Adrenal gland (tissue), 9 donors: ENCODE measurements at regions not wholly inside any gene's neighbourhood (a gene's known extent, or its start where the extent isn't known, plus 50 kb on each side); places are given as distances from the start of the nearest gene placed in this dataset.

Experiments
- DNase-seq, 7 donors: peaks; one replicate each; pipeline ENCODE4 v3.0.0-alpha.2; 2019 to 2020
- H3K27ac ChIP-seq, 5 donors: fragments of 200-600 bp; sonication (generic) in 4 of 5; 1 replicate in 3 of 5; 2 replicates in 2 of 5; pipeline versions ENCODE4 v1.5.1 to v1.8.0; 2016 to 2020; ENCODE audit warnings: mild to moderate bottlenecking in 1 of 5
- H3K27me3 ChIP-seq: fragments of 200-600 bp; 2 replicates; pipeline ENCODE4 v1.8.0; 2021
- H3K36me3 ChIP-seq, 2 donors: fragments of 200-600 bp; replicated peaks in 1 of 2; 1 replicate in 1 of 2; 2 replicates in 1 of 2; pipeline versions ENCODE4 v1.5.1 to v1.8.0; 2018 to 2022
- H3K4me1 ChIP-seq, 2 donors: fragments of 200-600 bp; replicated peaks in 1 of 2; 1 replicate in 1 of 2; 2 replicates in 1 of 2; pipeline versions ENCODE4 v1.5.1 to v1.8.0; 2018 to 2021
- H3K4me3 ChIP-seq, 4 donors: fragments of 200-600 bp; sonication (generic) in 3 of 4; one replicate each; pipeline ENCODE4 v1.5.1; 2016 to 2018
- H3K9me3 ChIP-seq, 3 donors: fragments of 200-600 bp; sonication (generic) in 1 of 3; replicated peaks in 1 of 3; 1 replicate in 2 of 3; 2 replicates in 1 of 3; pipeline versions ENCODE4 v1.5.1 to v1.8.0; 2016 to 2021
- CTCF ChIP-seq, 6 experiments: fragments of 450-650 bp in 4 of 6; fragments of 200-600 bp in 2 of 6; sonication (generic) in 1 of 6; IDR thresholded peaks; 1 replicate in 5 of 6; 2 replicates in 1 of 6; pipeline versions ENCODE4 v1.5.1 to v1.8.0; 2016 to 2021; ENCODE audit warnings: antibody characterized with exemption in 6 of 6, mild to moderate bottlenecking in 2 of 6, moderate library complexity in 1 of 6
- POLR2A ChIP-seq, 2 donors: fragments of 450-650 bp; IDR thresholded peaks; one replicate each; pipeline ENCODE4 v1.6.1; 2017; ENCODE audit warnings: antibody characterized with exemption in 2 of 2, mild to moderate bottlenecking in 2 of 2, moderate library complexity in 1 of 2
- WGBS, 4 donors: extraction: QIAGEN DNeasy Blood & Tissue Kit in 2 of 4; methylation state at CpG; one replicate each; pipeline versions ENCODE4 v1.1.5 to v1.1.7; 2013 to 2017; 5-methylcytosine and 5-hydroxymethylcytosine counted together
- intact Hi-C, 2 donors: fragments of 100-400 bp; cut with DNase I; formaldehyde crosslinking; loops; one replicate each; pipeline versions ENCODE4 v1.14.1 to v1.15.0; 2022 to 2023
- donor health status: healthy with polysubstance abuse.
- donor health status: Bipolar disorder and iron deficiency.
- donor health status: DM: yes; HTN: yes; CAD: no.
- donor health status: DM: no; HTN: no; CAD: no.
- donor health status: DM: no; HTN: no; CAD: no.

- H3K9me3 ChIP-seq: no peaks in the 10 kb centered on the region
- H3K27ac ChIP-seq: no peak overlapping the region
- no peaks in the 10 kb centered on the region for H3K4me1 ChIP-seq
- no peak for TF ChIP-seq POLR2A (IDR thresholded peaks at IDR 0.05)
- TF ChIP-seq CTCF (IDR thresholded peaks at IDR 0.05): no peak
- WGBS, 4 donors: 86 to 99% (median 94%) methylated on average over 11 to 24 of the region's 24 CpGs
- H3K4me3 ChIP-seq: no peak overlapping the region
- DNase-seq: no peak
- no peaks in the 10 kb centered on the region for H3K27me3 ChIP-seq
- intact Hi-C loops: no loop called here
- H3K36me3 ChIP-seq: no peaks in the 10 kb centered on the region
Observed at GRCh38 chr21:41689289-41689583, 77.6 kb downstream of the RIPK4 start.

GRCh38 chr21:41687633-41688032, 79.2 kb downstream of the RIPK4 start:
- TF ChIP-seq POLR2A (IDR thresholded peaks at IDR 0.05): no peak
- TF ChIP-seq CTCF (IDR thresholded peaks at IDR 0.05): no peak
- WGBS, 4 donors: 81 to 97% (median 91%) methylated on average over 2 of the region's 2 CpGs
- intact Hi-C loops: no loop called here

GRCh38 chr21:41686664-41687063, 80.2 kb downstream of the RIPK4 start:
- Histone ChIP-seq H3K4me3 (no peak overlapping the region), H3K36me3 (no peaks in the 10 kb centered on the region), H3K27ac (no peak overlapping the region), H3K9me3 (no peaks in the 10 kb centered on the region), H3K4me1 (no peaks in the 10 kb centered on the region), H3K27me3 (peaks cover 3% of the 10 kb centered on the region)
- intact Hi-C loops: no loop called here
- no peak for TF ChIP-seq POLR2A (IDR thresholded peaks at IDR 0.05)
- WGBS, 4 donors: 73 to 83% (median 79%) methylated on average over 8 to 9 of the region's 9 CpGs
- DNase-seq: no peak

More at GRCh38 chr21:41687633-41688032, 79.2 kb downstream of the RIPK4 start:
- no peaks in the 10 kb centered on the region for H3K36me3 ChIP-seq
- H3K4me1 ChIP-seq: no peaks in the 10 kb centered on the region
- H3K4me3 ChIP-seq: no peak overlapping the region
- H3K9me3 ChIP-seq: no peaks in the 10 kb centered on the region
- no peak for DNase-seq
- H3K27me3 ChIP-seq: no peaks in the 10 kb centered on the region
- H3K27ac ChIP-seq: no peak overlapping the region

GRCh38 chr21:41685511-41686149, 81.2 kb downstream of the RIPK4 start:
- no peaks in the 10 kb centered on the region for H3K9me3 ChIP-seq
- H3K4me3 ChIP-seq: no peak overlapping the region
- no peak for DNase-seq
- TF ChIP-seq POLR2A (IDR thresholded peaks at IDR 0.05) (no peak), CTCF (IDR thresholded peaks at IDR 0.05) (no peak)
- H3K27me3 ChIP-seq: peaks cover 3% of the 10 kb centered on the region
- intact Hi-C loops: no loop called here
- H3K4me1 ChIP-seq: no peaks in the 10 kb centered on the region
- WGBS, 4 donors: 80 to 86% (median 83%) methylated on average over 4 to 8 of the region's 8 CpGs
- H3K36me3 ChIP-seq: no peaks in the 10 kb centered on the region
- H3K27ac ChIP-seq: no peak overlapping the region
